SK-N-SH treated with all-trans-retinoic acid at 6 μM for 48 hours (cell line): ENCODE measurements at regions not wholly inside any gene's neighbourhood (a gene's known extent, or its start where the extent isn't known, plus 50 kb on each side); places are given as distances from the start of the nearest gene placed in this dataset.

Source experiments
- ATAC-seq: fragments of 200-7000 bp; cut with Tn5 transposase; 3 replicates; pipeline ENCODE4 v1.9.1; 2020; ENCODE audit warnings: mild to moderate bottlenecking, moderate library complexity
- BACH2 ChIP-seq: fragments of 250-450 bp; sonication (Bioruptor Pico); IDR thresholded peaks from 2 replicates; pipeline ENCODE4 v1.9.0; 2021; ENCODE audit warnings: mild to moderate bottlenecking, borderline replicate concordance
- CSDC2 ChIP-seq: fragments of 250-450 bp; sonication (Bioruptor Pico); IDR thresholded peaks from 2 replicates; pipeline ENCODE4 v1.5.0; 2020; ENCODE audit warnings: mild to moderate bottlenecking, moderate library complexity
- ESRRG ChIP-seq: fragments of 250-450 bp; sonication (Bioruptor Pico); IDR thresholded peaks from 2 replicates; pipeline ENCODE4 v1.6.1; 2021; ENCODE audit warnings: mild to moderate bottlenecking
- GLIS3 ChIP-seq: fragments of 250-450 bp; sonication (Bioruptor Pico); IDR thresholded peaks from 2 replicates; pipeline ENCODE4 v1.5.0; 2020; ENCODE audit warnings: mild to moderate bottlenecking, moderate library complexity
- ISL1 ChIP-seq: fragments of 250-450 bp; sonication (Bioruptor Pico); IDR thresholded peaks from 2 replicates; pipeline ENCODE4 v2.1.2; 2022; ENCODE audit warnings: mild to moderate bottlenecking, moderate library complexity
- OSR1 ChIP-seq: fragments of 250-450 bp; sonication (Bioruptor Pico); IDR thresholded peaks from 2 replicates; pipeline ENCODE4 v1.8.0; 2022; ENCODE audit warnings: moderate library complexity, mild to moderate bottlenecking, inconsistent platforms
- PPARA ChIP-seq: fragments of 250-450 bp; sonication (Bioruptor Pico); IDR thresholded peaks from 2 replicates; pipeline ENCODE4 v1.5.0; 2020; ENCODE audit warnings: mild to moderate bottlenecking, borderline replicate concordance
- RARB ChIP-seq: fragments of 250-450 bp; sonication (Bioruptor Pico); IDR thresholded peaks from 2 replicates; pipeline ENCODE4 v1.8.0; 2021; ENCODE audit warnings: mild to moderate bottlenecking, moderate library complexity
- SNAI2 ChIP-seq: fragments of 250-450 bp; sonication (Bioruptor Pico); IDR thresholded peaks from 2 replicates; pipeline ENCODE4 v1.5.0; 2020; ENCODE audit warnings: mild to moderate bottlenecking, moderate library complexity
- TCF4 ChIP-seq: fragments of 250-450 bp; sonication (Bioruptor Pico); IDR thresholded peaks from 2 replicates; pipeline ENCODE4 v1.8.0; 2021; ENCODE audit warnings: mild to moderate bottlenecking, moderate library complexity, borderline replicate concordance
- TOX ChIP-seq: fragments of 250-450 bp; sonication (Bioruptor Pico); IDR thresholded peaks from 2 replicates; pipeline ENCODE4 v1.8.0; 2021; ENCODE audit warnings: mild to moderate bottlenecking, moderate library complexity, borderline replicate concordance
- ZC3H10 ChIP-seq: fragments of 250-450 bp; sonication (Bioruptor Pico); IDR thresholded peaks from 2 replicates; pipeline ENCODE4 v1.5.1; 2021; ENCODE audit warnings: mild to moderate bottlenecking, moderate library complexity
- ZFP3 ChIP-seq: fragments of 250-450 bp; sonication (Bioruptor Pico); IDR thresholded peaks from 2 replicates; pipeline ENCODE4 v1.5.0; 2020; ENCODE audit warnings: mild to moderate bottlenecking, moderate library complexity
- ZFP30 ChIP-seq: fragments of 450-650 bp; formaldehyde crosslinking; IDR thresholded peaks from 2 replicates; pipeline ENCODE4 v1.5.0; 2022; ENCODE audit warnings: mild to moderate bottlenecking, moderate library complexity
- ZNF565 ChIP-seq: fragments of 450-650 bp; formaldehyde crosslinking; conservative IDR thresholded peaks from 2 replicates; pipeline ENCODE4 v1.5.0; 2020; ENCODE audit warnings: low read depth, mild to moderate bottlenecking, moderate library complexity
- ZNF70 ChIP-seq: fragments of 450-650 bp; formaldehyde crosslinking; IDR thresholded peaks from 2 replicates; pipeline ENCODE4 v1.5.0; 2020; ENCODE audit warnings: mild to moderate bottlenecking, moderate library complexity
- ZNF8 ChIP-seq: fragments of 450-650 bp; formaldehyde crosslinking; IDR thresholded peaks from 2 replicates; pipeline ENCODE4 v1.5.0; 2020; ENCODE audit warnings: mild to moderate bottlenecking, moderate library complexity
- TF ChIP-seq, protein P1 (sequence below): fragments of 250-450 bp; sonication (Bioruptor Pico); IDR thresholded peaks from 2 replicates; pipeline ENCODE4 v1.5.0; 2020; ENCODE audit warnings: mild to moderate bottlenecking, moderate library complexity
- TF ChIP-seq, protein P2 (sequence below): fragments of 250-450 bp; sonication (Bioruptor Pico); IDR thresholded peaks from 2 replicates; pipeline ENCODE4 v1.8.0; 2021; ENCODE audit warnings: low read depth, mild to moderate bottlenecking, moderate library complexity, borderline replicate concordance
- TF ChIP-seq, protein P3 (sequence below): fragments of 250-450 bp; sonication (Bioruptor Pico); IDR thresholded peaks from 2 replicates; pipeline ENCODE4 v1.5.1; 2021; ENCODE audit warnings: mild to moderate bottlenecking, moderate library complexity
- TF ChIP-seq, protein P4 (sequence below): fragments of 250-450 bp; sonication (Bioruptor Pico); IDR thresholded peaks from 2 replicates; pipeline ENCODE4 v1.5.1; 2020; ENCODE audit warnings: low read depth, mild to moderate bottlenecking, moderate library complexity

DNA sequence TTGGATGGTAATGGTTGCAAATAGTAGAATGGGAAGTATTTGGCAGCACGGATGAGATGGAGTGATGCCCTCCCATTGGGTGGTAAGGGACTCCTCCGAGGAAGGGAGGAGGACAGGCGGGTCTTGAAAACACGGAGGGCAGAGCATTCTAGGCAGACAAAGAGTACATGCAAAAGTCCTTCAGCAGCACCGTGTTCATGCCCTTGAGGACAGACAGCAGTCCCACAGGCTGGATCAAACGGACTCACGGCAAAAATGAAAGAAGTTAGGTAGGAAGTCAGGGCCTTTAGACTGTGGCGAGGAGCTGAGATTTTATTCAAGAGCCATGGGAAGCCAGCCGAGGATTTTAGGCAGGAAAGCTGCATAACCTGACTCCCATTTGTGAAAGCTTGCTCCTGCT is 253.9 kb downstream of the RHOU start:
- no peak for ATAC-seq
- TF ChIP-seq, protein P1, sequence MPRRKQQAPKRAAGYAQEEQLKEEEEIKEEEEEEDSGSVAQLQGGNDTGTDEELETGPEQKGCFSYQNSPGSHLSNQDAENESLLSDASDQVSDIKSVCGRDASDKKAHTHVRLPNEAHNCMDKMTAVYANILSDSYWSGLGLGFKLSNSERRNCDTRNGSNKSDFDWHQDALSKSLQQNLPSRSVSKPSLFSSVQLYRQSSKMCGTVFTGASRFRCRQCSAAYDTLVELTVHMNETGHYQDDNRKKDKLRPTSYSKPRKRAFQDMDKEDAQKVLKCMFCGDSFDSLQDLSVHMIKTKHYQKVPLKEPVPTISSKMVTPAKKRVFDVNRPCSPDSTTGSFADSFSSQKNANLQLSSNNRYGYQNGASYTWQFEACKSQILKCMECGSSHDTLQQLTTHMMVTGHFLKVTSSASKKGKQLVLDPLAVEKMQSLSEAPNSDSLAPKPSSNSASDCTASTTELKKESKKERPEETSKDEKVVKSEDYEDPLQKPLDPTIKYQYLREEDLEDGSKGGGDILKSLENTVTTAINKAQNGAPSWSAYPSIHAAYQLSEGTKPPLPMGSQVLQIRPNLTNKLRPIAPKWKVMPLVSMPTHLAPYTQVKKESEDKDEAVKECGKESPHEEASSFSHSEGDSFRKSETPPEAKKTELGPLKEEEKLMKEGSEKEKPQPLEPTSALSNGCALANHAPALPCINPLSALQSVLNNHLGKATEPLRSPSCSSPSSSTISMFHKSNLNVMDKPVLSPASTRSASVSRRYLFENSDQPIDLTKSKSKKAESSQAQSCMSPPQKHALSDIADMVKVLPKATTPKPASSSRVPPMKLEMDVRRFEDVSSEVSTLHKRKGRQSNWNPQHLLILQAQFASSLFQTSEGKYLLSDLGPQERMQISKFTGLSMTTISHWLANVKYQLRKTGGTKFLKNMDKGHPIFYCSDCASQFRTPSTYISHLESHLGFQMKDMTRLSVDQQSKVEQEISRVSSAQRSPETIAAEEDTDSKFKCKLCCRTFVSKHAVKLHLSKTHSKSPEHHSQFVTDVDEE (CRISPR knock-in tag): no peak
- TF ChIP-seq ZFP30 (CRISPR knock-in tag) (no peak), CSDC2 (CRISPR knock-in tag) (no peak), ESRRG (no peak), GLIS3 (no peak), ZNF8 (CRISPR knock-in tag) (no peak), TCF4 (CRISPR knock-in tag) (no peak), TOX (no peak), RARB (no peak), ISL1 (CRISPR knock-in tag) (no peak), SNAI2 (CRISPR knock-in tag) (no peak)
- TF ChIP-seq, protein P2, sequence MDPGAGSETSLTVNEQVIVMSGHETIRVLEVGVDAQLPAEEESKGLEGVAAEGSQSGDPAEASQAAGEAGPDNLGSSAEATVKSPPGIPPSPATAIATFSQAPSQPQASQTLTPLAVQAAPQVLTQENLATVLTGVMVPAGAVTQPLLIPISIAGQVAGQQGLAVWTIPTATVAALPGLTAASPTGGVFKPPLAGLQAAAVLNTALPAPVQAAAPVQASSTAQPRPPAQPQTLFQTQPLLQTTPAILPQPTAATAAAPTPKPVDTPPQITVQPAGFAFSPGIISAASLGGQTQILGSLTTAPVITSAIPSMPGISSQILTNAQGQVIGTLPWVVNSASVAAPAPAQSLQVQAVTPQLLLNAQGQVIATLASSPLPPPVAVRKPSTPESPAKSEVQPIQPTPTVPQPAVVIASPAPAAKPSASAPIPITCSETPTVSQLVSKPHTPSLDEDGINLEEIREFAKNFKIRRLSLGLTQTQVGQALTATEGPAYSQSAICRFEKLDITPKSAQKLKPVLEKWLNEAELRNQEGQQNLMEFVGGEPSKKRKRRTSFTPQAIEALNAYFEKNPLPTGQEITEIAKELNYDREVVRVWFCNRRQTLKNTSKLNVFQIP (CRISPR knock-in tag): no peak

DNA sequence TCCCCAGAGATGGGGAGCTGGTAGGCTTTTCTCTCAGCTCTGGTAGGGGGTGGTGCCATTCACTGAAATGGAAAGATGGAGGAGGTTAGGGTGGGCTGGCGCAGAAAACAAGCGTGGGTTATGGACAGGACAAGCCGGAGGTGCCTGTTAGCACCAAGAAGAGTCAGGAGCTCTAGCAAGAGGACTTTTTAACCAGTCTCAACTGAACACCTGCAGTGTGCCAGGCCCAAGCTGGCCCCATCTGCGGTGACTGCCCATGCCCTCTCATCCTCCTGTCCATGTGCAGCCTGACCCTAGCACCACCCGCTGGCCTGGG is 254.4 kb downstream of the RHOU start:
- TF ChIP-seq RARB (no peak), PPARA (CRISPR knock-in tag) (no peak), ZNF70 (CRISPR knock-in tag) (no peak), ZNF565 (CRISPR knock-in tag) (no peak), TOX (no peak), ZC3H10 (no peak), OSR1 (CRISPR knock-in tag) (no peak), GLIS3 (no peak), TCF4 (CRISPR knock-in tag) (no peak)
- TF ChIP-seq, protein P3, sequence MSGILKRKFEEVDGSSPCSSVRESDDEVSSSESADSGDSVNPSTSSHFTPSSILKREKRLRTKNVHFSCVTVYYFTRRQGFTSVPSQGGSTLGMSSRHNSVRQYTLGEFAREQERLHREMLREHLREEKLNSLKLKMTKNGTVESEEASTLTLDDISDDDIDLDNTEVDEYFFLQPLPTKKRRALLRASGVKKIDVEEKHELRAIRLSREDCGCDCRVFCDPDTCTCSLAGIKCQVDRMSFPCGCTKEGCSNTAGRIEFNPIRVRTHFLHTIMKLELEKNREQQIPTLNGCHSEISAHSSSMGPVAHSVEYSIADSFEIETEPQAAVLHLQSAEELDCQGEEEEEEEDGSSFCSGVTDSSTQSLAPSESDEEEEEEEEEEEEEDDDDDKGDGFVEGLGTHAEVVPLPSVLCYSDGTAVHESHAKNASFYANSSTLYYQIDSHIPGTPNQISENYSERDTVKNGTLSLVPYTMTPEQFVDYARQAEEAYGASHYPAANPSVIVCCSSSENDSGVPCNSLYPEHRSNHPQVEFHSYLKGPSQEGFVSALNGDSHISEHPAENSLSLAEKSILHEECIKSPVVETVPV (CRISPR knock-in tag): no peak
- TF ChIP-seq, protein P1 (CRISPR knock-in tag): no peak
- no peak for ATAC-seq

DNA sequence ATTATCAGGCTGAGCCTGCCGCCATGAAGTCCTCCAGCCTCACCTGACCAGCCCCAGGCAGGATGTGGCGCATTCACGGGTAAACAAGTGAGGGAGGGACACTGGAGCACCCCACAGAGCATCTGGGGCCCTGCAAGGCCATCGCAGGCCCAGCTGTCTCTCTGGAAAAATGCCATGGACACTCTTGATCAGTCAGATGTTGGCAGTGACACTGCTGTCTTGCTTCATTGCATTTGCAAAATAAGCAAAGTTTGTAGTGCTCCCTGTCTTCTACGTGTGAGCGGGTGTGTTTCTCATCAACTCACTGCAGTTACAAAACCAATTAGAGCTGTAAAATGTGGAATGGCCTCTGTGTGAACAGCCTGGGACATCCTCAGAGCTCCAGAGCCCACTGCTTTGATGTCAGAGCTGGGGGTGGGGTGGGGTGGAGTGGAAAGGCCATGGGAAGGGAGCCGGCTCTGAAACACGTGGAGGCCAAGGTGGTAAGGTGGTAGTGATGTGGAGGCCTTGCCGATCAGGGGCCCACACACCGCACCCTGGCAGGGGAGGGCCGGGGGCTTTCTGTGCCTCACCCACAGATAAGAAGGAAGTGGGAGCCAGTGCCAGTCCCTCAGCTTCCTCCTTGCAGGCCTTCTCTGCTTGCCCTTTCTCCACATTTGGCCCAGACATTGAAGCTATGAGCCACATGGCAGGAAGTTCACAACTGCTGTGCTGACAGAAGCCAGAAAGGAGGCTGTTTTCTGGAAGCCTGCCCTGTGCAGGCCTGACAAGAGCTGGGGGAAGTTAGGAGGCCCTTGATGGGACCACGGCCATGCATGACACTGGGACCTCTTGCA is 254.9 kb downstream of the RHOU start:
- no peak for TF ChIP-seq GLIS3
- TF ChIP-seq PPARA (CRISPR knock-in tag): no peak
- TF ChIP-seq, protein P4, sequence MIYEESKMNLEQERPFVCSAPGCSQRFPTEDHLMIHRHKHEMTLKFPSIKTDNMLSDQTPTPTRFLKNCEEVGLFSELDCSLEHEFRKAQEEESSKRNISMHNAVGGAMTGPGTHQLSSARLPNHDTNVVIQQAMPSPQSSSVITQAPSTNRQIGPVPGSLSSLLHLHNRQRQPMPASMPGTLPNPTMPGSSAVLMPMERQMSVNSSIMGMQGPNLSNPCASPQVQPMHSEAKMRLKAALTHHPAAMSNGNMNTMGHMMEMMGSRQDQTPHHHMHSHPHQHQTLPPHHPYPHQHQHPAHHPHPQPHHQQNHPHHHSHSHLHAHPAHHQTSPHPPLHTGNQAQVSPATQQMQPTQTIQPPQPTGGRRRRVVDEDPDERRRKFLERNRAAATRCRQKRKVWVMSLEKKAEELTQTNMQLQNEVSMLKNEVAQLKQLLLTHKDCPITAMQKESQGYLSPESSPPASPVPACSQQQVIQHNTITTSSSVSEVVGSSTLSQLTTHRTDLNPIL (CRISPR knock-in tag): no peak
- no peak for TF ChIP-seq BACH2 (CRISPR knock-in tag)
- TF ChIP-seq, protein P2 (CRISPR knock-in tag): no peak
- TF ChIP-seq ESRRG: no peak
- TF ChIP-seq ZFP3 (CRISPR knock-in tag): no peak
- no peak for ATAC-seq
